Neural crest cell (in vitro differentiated cells): ENCODE measurements at regions not wholly inside any gene's neighbourhood (a gene's known extent, or its start where the extent isn't known, plus 50 kb on each side); places are given as distances from the start of the nearest gene placed in this dataset.

Experiments used
- DNase-seq: peaks from one replicate; pipeline ENCODE4 v3.0.0; 2021; ENCODE audit warnings: low read depth, mixed read lengths, low spot score
- H3K27ac Mint-ChIP-seq: one replicate; pipeline ENCODE4 v1.8.0; 2021; ENCODE audit warnings: mild to moderate bottlenecking, mixed read lengths; ENCODE audit not compliant: unreplicated experiment
- H3K27me3 Mint-ChIP-seq: 2 replicates; pipeline ENCODE4 v1.8.0; 2021; ENCODE audit warnings: low read depth, mild to moderate bottlenecking, mixed read lengths
- H3K36me3 Mint-ChIP-seq: 2 replicates; pipeline ENCODE4 v1.8.0; 2021; ENCODE audit warnings: low read depth, mild to moderate bottlenecking, mixed read lengths
- H3K4me1 Mint-ChIP-seq: 2 replicates; pipeline ENCODE4 v1.8.0; 2021; ENCODE audit warnings: mixed read lengths
- H3K4me3 Mint-ChIP-seq: one replicate; pipeline ENCODE4 v1.8.0; 2021; ENCODE audit warnings: mild to moderate bottlenecking, mixed read lengths
- H3K9me3 Mint-ChIP-seq: 2 replicates; pipeline ENCODE4 v1.8.0; 2021; ENCODE audit warnings: mixed read lengths
- TF ChIP-seq, protein P1 (sequence below): fragments of 200-600 bp; sonication (generic); conservative IDR thresholded peaks from 2 replicates; pipeline ENCODE4 v1.5.0; 2021; ENCODE audit warnings: antibody characterized with exemption, mild to moderate bottlenecking

GRCh38 chr10:37713642-37714041 lies 143.8 kb downstream of the ZNF248 start:
- Mint-ChIP-seq H3K4me3 (no peak overlapping the region), H3K4me1 (no peaks in the 10 kb centered on the region), H3K27ac (no peak overlapping the region), H3K9me3 (peaks cover 10% of the 10 kb centered on the region), H3K36me3 (peaks cover 7% of the 10 kb centered on the region), H3K27me3 (no peaks in the 10 kb centered on the region)
- no peak for DNase-seq
- TF ChIP-seq, protein P1, sequence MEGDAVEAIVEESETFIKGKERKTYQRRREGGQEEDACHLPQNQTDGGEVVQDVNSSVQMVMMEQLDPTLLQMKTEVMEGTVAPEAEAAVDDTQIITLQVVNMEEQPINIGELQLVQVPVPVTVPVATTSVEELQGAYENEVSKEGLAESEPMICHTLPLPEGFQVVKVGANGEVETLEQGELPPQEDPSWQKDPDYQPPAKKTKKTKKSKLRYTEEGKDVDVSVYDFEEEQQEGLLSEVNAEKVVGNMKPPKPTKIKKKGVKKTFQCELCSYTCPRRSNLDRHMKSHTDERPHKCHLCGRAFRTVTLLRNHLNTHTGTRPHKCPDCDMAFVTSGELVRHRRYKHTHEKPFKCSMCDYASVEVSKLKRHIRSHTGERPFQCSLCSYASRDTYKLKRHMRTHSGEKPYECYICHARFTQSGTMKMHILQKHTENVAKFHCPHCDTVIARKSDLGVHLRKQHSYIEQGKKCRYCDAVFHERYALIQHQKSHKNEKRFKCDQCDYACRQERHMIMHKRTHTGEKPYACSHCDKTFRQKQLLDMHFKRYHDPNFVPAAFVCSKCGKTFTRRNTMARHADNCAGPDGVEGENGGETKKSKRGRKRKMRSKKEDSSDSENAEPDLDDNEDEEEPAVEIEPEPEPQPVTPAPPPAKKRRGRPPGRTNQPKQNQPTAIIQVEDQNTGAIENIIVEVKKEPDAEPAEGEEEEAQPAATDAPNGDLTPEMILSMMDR = no peak

DNA sequence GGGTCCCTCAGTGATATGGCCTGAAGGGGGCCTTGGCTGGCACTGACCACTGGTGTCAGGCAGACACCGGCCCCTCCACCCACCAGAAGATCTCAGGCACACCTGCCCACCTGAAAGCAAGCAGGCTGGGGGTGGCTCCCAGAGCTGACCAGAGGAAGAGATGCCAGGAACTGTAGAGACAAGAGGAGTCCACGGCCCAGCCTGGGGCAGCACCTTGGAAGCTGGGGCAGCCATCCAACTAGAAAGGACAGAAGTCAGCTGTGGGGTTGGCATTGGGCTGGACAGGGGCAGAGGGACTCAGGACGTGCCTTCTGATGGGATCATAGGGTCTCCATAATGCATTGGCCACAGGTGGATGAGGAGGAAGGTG lies 144.3 kb downstream of the ZNF248 start:
- H3K27me3 Mint-ChIP-seq = no peaks in the 10 kb centered on the region
- no peaks in the 10 kb centered on the region for H3K4me1 Mint-ChIP-seq
- no peak overlapping the region for H3K4me3 Mint-ChIP-seq
- no peak overlapping the region for H3K27ac Mint-ChIP-seq
- DNase-seq = no peak
- TF ChIP-seq, protein P1 = no peak
- H3K9me3 Mint-ChIP-seq = peaks cover 8% of the 10 kb centered on the region
- peaks cover 5% of the 10 kb centered on the region for H3K36me3 Mint-ChIP-seq

GRCh38 chr10:37712489-37713131 lies 144.8 kb downstream of the ZNF248 start:
- peaks cover 8% of the 10 kb centered on the region for H3K9me3 Mint-ChIP-seq
- no peak for DNase-seq
- H3K36me3 Mint-ChIP-seq = peaks cover 5% of the 10 kb centered on the region
- no peak overlapping the region for H3K27ac Mint-ChIP-seq
- TF ChIP-seq, protein P1 = no peak
- H3K4me3 Mint-ChIP-seq = no peak overlapping the region
- H3K27me3 Mint-ChIP-seq = no peaks in the 10 kb centered on the region
- no peaks in the 10 kb centered on the region for H3K4me1 Mint-ChIP-seq

- TF ChIP-seq, protein P1 = no peak
- H3K4me3 Mint-ChIP-seq = no peak overlapping the region
- no peak overlapping the region for H3K27ac Mint-ChIP-seq
- H3K9me3 Mint-ChIP-seq = peaks cover 5% of the 10 kb centered on the region
- peaks cover 5% of the 10 kb centered on the region for H3K36me3 Mint-ChIP-seq
- H3K27me3 Mint-ChIP-seq = no peaks in the 10 kb centered on the region
- no peaks in the 10 kb centered on the region for H3K4me1 Mint-ChIP-seq
- DNase-seq = no peak
Measured at GRCh38 chr10:37711617-37712488, 145.6 kb downstream of the ZNF248 start.

- no peaks in the 10 kb centered on the region for H3K4me1 Mint-ChIP-seq
- no peaks in the 10 kb centered on the region for H3K27me3 Mint-ChIP-seq
- DNase-seq = no peak
- TF ChIP-seq, protein P1 = no peak
- H3K4me3 Mint-ChIP-seq = no peak overlapping the region
- peaks cover 5% of the 10 kb centered on the region for H3K9me3 Mint-ChIP-seq
- peaks cover 4% of the 10 kb centered on the region for H3K36me3 Mint-ChIP-seq
- H3K27ac Mint-ChIP-seq = no peak overlapping the region
Measured at GRCh38 chr10:37710831-37711616, 146.4 kb downstream of the ZNF248 start.
